A549 (cell line): ENCODE measurements at regions not wholly inside any gene's neighbourhood (a gene's known extent, or its start where the extent isn't known, plus 50 kb on each side); places are given as distances from the start of the nearest gene placed in this dataset.

Experiments
- ATAC-seq, 2 experiments: fragments of 200-7000 bp in 1 of 2; fragments of >200 bp in 1 of 2; cut with Nextera tagmentation in 1 of 2; cut with Tn5 transposase in 1 of 2; 3 replicates each; pipeline versions ENCODE4 v1.8.0 to v1.9.1; 2018 to 2020; ENCODE audit warnings: mild to moderate bottlenecking in 1 of 2, moderate library complexity in 1 of 2
- CTCF ChIA-PET: fragments of 300-600 bp; sonication (Branson Sonifier 250); formaldehyde crosslinking; extraction: SDS; loops from one replicate; lab custom pipeline; 2021; ENCODE audit warnings: antibody characterized with exemption, inconsistent platforms; lab: Yijun Ruan, JAX
- POLR2A ChIA-PET: fragments of 350-600 bp; formaldehyde crosslinking; extraction: SDS; loops from one replicate; lab custom pipeline; 2021; ENCODE audit warnings: antibody characterized with exemption, inconsistent platforms; lab: Yijun Ruan, JAX
- DNase-seq, 2 experiments: peaks; one replicate each; pipeline versions ENCODE4 v3.0.0 to v3.0.0-alpha.2; 2011 to 2016; ENCODE audit warnings: low read depth in 1 of 2, low spot score in 1 of 2
- FAIRE-seq: peaks from 2 replicates; lab custom pipeline; 2011; peaks lifted over from hg19 to GRCh38; lab: Jason Lieb, UNC
- H3K27ac ChIP-seq, 2 experiments: fragments of >200 bp; sonication (Bioruptor Twin); formaldehyde crosslinking; 3 replicates each; pipeline ENCODE4 v1.5.1; 2016 to 2017
- H3K4me1 ChIP-seq: fragments of >200 bp; sonication (Bioruptor Twin); formaldehyde crosslinking; 3 replicates; pipeline ENCODE4 v1.6.1; 2016
- H3K4me2 ChIP-seq: fragments of >200 bp; sonication (Bioruptor Twin); formaldehyde crosslinking; 3 replicates; pipeline ENCODE4 v1.6.1; 2016
- H3K4me3 ChIP-seq: fragments of >200 bp; sonication (Bioruptor Twin); formaldehyde crosslinking; 3 replicates; pipeline ENCODE4 v1.5.1; 2016
- H3K9me3 ChIP-seq: fragments of >200 bp; sonication (Bioruptor Twin); formaldehyde crosslinking; 3 replicates; pipeline ENCODE4 v1.6.1; 2016
- ATOH8 ChIP-seq: fragments of 250-450 bp; sonication (Bioruptor Pico); IDR thresholded peaks from 2 replicates; pipeline ENCODE4 v1.5.0; 2020; ENCODE audit warnings: low read depth, mild to moderate bottlenecking, moderate library complexity
- BCL3 ChIP-seq: fragments of >200 bp; sonication (Bioruptor Twin); formaldehyde crosslinking; IDR thresholded peaks from 3 replicates; pipeline ENCODE4 v1.6.1; 2016
- BHLHE40 ChIP-seq: IDR thresholded peaks from 2 replicates; pipeline ENCODE4 v1.6.1; 2012; ENCODE audit warnings: low read depth, low read length, inconsistent platforms
- CBX2 ChIP-seq: fragments of 200-600 bp; sonication (generic); IDR thresholded peaks from 2 replicates; pipeline ENCODE4 v1.6.1; 2016; ENCODE audit warnings: low read depth, mild to moderate bottlenecking, borderline replicate concordance
- CBX8 ChIP-seq: fragments of 200-600 bp; sonication (generic); IDR thresholded peaks from 2 replicates; pipeline ENCODE4 v1.6.1; 2016
- CTCF ChIP-seq: fragments of >200 bp; sonication (Bioruptor Twin); formaldehyde crosslinking; IDR thresholded peaks from 3 replicates; pipeline ENCODE4 v1.5.1; 2016
- E2F6 ChIP-seq: IDR thresholded peaks from 2 replicates; pipeline ENCODE4 v1.6.1; 2012; ENCODE audit warnings: low read depth, borderline replicate concordance
- EP300 ChIP-seq, 2 experiments: fragments of >200 bp; sonication (Bioruptor Twin); formaldehyde crosslinking; IDR thresholded peaks; 2 replicates in 1 of 2; 3 replicates in 1 of 2; pipeline ENCODE4 v1.6.1; 2016 to 2017
- FOSB ChIP-seq: fragments of 250-450 bp; sonication (Bioruptor Pico); IDR thresholded peaks from 2 replicates; pipeline ENCODE4 v1.5.0; 2020; ENCODE audit warnings: mild to moderate bottlenecking, moderate library complexity
- HOXB13 ChIP-seq: fragments of 250-450 bp; sonication (Bioruptor Pico); IDR thresholded peaks from 2 replicates; pipeline ENCODE4 v1.5.0; 2020; ENCODE audit warnings: low read depth, mild to moderate bottlenecking, moderate library complexity
- KDM1A ChIP-seq: fragments of 200-600 bp; sonication (generic); IDR thresholded peaks from 2 replicates; pipeline ENCODE4 v1.6.1; 2016; ENCODE audit warnings: low read depth, mild to moderate bottlenecking
- MAFK ChIP-seq: fragments of 450-650 bp; IDR thresholded peaks from 2 replicates; pipeline ENCODE4 v1.6.1; 2014; ENCODE audit not compliant: partially characterized antibody
- MYC ChIP-seq: IDR thresholded peaks from 2 replicates; pipeline ENCODE4 v1.6.1; 2012; ENCODE audit warnings: mild to moderate bottlenecking, inconsistent platforms, low read length, improper control_type of control experiment, borderline replicate concordance
- PBX3 ChIP-seq: IDR thresholded peaks from 2 replicates; pipeline ENCODE4 v1.6.1; 2012
- REST ChIP-seq: fragments of 200-600 bp; sonication (generic); IDR thresholded peaks from 2 replicates; pipeline ENCODE4 v1.6.1; 2016; ENCODE audit warnings: antibody characterized with exemption, mild to moderate bottlenecking, moderate library complexity
- SREBF2 ChIP-seq: fragments of 450-650 bp; IDR thresholded peaks from 2 replicates; pipeline ENCODE4 v1.6.1; 2014; ENCODE audit warnings: mild to moderate bottlenecking, moderate library complexity
- TFCP2L1 ChIP-seq: fragments of 250-450 bp; sonication (Bioruptor Pico); IDR thresholded peaks from 2 replicates; pipeline ENCODE4 v1.5.0; 2021; ENCODE audit warnings: mild to moderate bottlenecking
- ZFP36 ChIP-seq: fragments of 450-650 bp; IDR thresholded peaks from 2 replicates; pipeline ENCODE4 v1.6.1; 2014; ENCODE audit warnings: borderline replicate concordance; ENCODE audit not compliant: partially characterized antibody
- ZNF302 ChIP-seq: fragments of 250-450 bp; sonication (Bioruptor Pico); IDR thresholded peaks from 2 replicates; pipeline ENCODE4 v1.9.0; 2021; ENCODE audit warnings: inconsistent platforms, mild to moderate bottlenecking, moderate library complexity
- ZSCAN20 ChIP-seq: fragments of 250-450 bp; sonication (Bioruptor Pico); IDR thresholded peaks from 2 replicates; pipeline ENCODE4 v1.8.0; 2022; ENCODE audit warnings: mild to moderate bottlenecking, moderate library complexity
- WGBS: methylation state at CpG from one replicate; pipeline ENCODE4 v1.1.6; 2017; ENCODE audit errors: missing lambda C conversion rate; 5-methylcytosine and 5-hydroxymethylcytosine counted together

- Histone ChIP-seq H3K27ac (no peak overlapping the region), H3K4me1 (no peaks in the 10 kb centered on the region), H3K4me2 (no peak overlapping the region), H3K9me3 (peaks cover 3% of the 10 kb centered on the region; the same call in 1 of the 3 replicates), H3K4me3 (no peak overlapping the region)
- DNase-seq (no peak), FAIRE-seq (no peak), ATAC-seq (no peak)
- TF ChIP-seq HOXB13 (CRISPR knock-in tag) (no peak), REST (no peak), CBX2 (no peak), BCL3 (no peak), MYC (no peak)
- CTCF ChIA-PET, result no interaction called here
- 13% methylated on average over 1 of the region's 1 CpG for WGBS
- POLR2A ChIA-PET, result no interaction called here
Observed at GRCh38 chr14:62501021-62501750, 544.1 kb downstream of the KCNH5 start.

GRCh38 chr14:62505045-62505444 is 540.2 kb downstream of the KCNH5 start:
- no peak for DNase-seq
- Histone ChIP-seq H3K4me1 (no peaks in the 10 kb centered on the region), H3K9me3 (no peaks in the 10 kb centered on the region; the same call in 2 of the 3 replicates), H3K4me2 (no peak overlapping the region), H3K27ac (no peak overlapping the region), H3K4me3 (no peak overlapping the region)
- no peak for ATAC-seq
- ChIA-PET CTCF (no interaction called here), POLR2A (no interaction called here)
- no peak for FAIRE-seq
- 19% methylated on average over 4 of the region's 4 CpGs for WGBS
- TF ChIP-seq MAFK (no peak), SREBF2 (no peak), EP300 (IDR thresholded peaks at IDR 0.05) (no peak), PBX3 (no peak), ATOH8 (no peak), ZNF302 (CRISPR knock-in tag) (no peak), BHLHE40 (no peak), FOSB (CRISPR knock-in tag) (no peak), TFCP2L1 (CRISPR knock-in tag) (no peak), CBX8 (no peak), E2F6 (no peak), CTCF (no peak), ZSCAN20 (CRISPR knock-in tag) (no peak), KDM1A (no peak), BCL3 (no peak), REST (no peak), ZFP36 (no peak)
